Ectodermal cell (in vitro differentiated cells): ENCODE measurements at regions not wholly inside any gene's neighbourhood (a gene's known extent, or its start where the extent isn't known, plus 50 kb on each side); places are given as distances from the start of the nearest gene placed in this dataset.

ENCODE experiments used
- H3K27ac ChIP-seq: 2 replicates; pipeline ENCODE4 v1.7.0; 2013; ENCODE audit warnings: mild to moderate bottlenecking, low read depth, low read length; ENCODE audit not compliant: insufficient read depth, poor library complexity, severe bottlenecking
- H3K27me3 ChIP-seq: 2 replicates; pipeline ENCODE4 v1.7.0; 2013; ENCODE audit warnings: mild to moderate bottlenecking, low read length; ENCODE audit not compliant: insufficient read depth, control insufficient read depth, poor library complexity, severe bottlenecking
- H3K36me3 ChIP-seq: one replicate; pipeline ENCODE4 v1.7.0; 2013; ENCODE audit warnings: low read length; ENCODE audit not compliant: control insufficient read depth, insufficient read depth
- H3K4me1 ChIP-seq: one replicate; pipeline ENCODE4 v1.7.0; 2013; ENCODE audit warnings: low read length; ENCODE audit not compliant: control insufficient read depth, insufficient read depth
- H3K4me3 ChIP-seq: 2 replicates; pipeline ENCODE4 v1.7.0; 2013; ENCODE audit warnings: low read depth, low read length, control low read depth; ENCODE audit not compliant: insufficient read depth
- H3K9me3 ChIP-seq: 2 replicates; pipeline ENCODE4 v1.7.0; 2013; ENCODE audit warnings: mild to moderate bottlenecking, low read length, moderate library complexity; ENCODE audit not compliant: control insufficient read depth
- WGBS, 2 experiments: methylation state at CpG; one replicate each; pipeline ENCODE4 v1.1.7; 2013; ENCODE audit warnings: missing lambda C conversion rate in 2 of 2; 5-methylcytosine and 5-hydroxymethylcytosine counted together

GRCh38 chr13:105200181-105200580 lies 1335.3 kb downstream of the EFNB2 start:
- Histone ChIP-seq H3K27me3 (no peaks in the 10 kb centered on the region), H3K27ac (no peak overlapping the region), H3K36me3 (no peaks in the 10 kb centered on the region), H3K9me3 (no peaks in the 10 kb centered on the region), H3K4me1 (no peaks in the 10 kb centered on the region), H3K4me3 (no peak overlapping the region)
- WGBS, 2 experiments: 97 to 100% methylated on average over 1 to 3 of the region's 4 CpGs

DNA sequence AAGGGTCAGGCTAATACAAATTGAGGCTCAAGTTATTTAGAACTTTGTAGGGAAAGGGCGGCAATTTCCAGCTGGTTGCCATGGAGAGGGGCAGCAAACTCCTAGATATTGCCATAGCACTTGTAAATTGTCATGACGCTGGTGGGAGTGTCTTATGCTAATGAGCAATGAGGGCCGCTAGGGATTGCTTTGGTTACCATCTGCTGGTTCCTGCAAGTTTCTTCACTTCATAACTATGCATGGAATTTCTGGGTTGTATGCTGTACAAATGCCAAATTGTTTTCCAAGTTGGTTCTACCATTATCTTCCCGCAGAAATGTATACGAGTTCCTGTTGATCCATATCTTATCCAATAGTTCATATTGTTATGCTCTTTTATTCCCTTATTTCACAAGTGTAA lies 1339.4 kb downstream of the EFNB2 start:
- no peaks in the 10 kb centered on the region for H3K4me1 ChIP-seq
- H3K9me3 ChIP-seq: no peaks in the 10 kb centered on the region
- WGBS, 2 experiments: 80 to 85% methylated on average over 4 to 5 of the region's 5 CpGs
- no peaks in the 10 kb centered on the region for H3K36me3 ChIP-seq
- H3K27me3 ChIP-seq: no peaks in the 10 kb centered on the region
- H3K27ac ChIP-seq: no peak overlapping the region
- H3K4me3 ChIP-seq: no peak overlapping the region

DNA sequence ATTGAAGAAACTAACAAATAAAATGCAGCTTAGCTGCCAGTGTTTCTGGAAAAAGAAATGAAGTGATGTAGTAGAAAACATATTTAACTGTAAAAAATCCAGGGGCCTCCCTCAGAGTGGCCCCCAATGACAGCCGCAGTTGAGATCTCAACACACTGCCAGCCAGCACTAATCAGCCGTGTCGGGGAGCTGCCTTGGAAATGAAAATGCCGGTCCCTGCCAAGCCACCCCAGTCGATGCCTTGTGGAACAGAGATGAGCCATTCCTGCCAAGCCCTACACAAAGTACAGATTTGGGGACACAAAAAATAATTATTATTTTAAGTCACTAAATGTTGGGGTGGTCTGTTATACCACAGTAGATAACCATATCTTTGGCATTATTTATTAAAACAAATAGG lies 1342.4 kb downstream of the EFNB2 start:
- H3K4me1 ChIP-seq: no peaks in the 10 kb centered on the region
- WGBS, 2 experiments: 92 to 95% methylated on average over 5 of the region's 5 CpGs

GRCh38 chr13:105184201-105184600 lies 1351.3 kb downstream of the EFNB2 start:
- Histone ChIP-seq H3K4me1 (no peaks in the 10 kb centered on the region), H3K4me3 (no peak overlapping the region), H3K9me3 (no peaks in the 10 kb centered on the region), H3K27me3 (no peaks in the 10 kb centered on the region), H3K27ac (no peak overlapping the region), H3K36me3 (no peaks in the 10 kb centered on the region)
- WGBS, 2 experiments: 95 to 97% methylated on average over 2 to 3 of the region's 3 CpGs

More for the DNA sequence above, 1342.4 kb downstream of the EFNB2 start:
- no peak overlapping the region for H3K27ac ChIP-seq
- H3K36me3 ChIP-seq: no peaks in the 10 kb centered on the region
- no peaks in the 10 kb centered on the region for H3K27me3 ChIP-seq
- H3K4me3 ChIP-seq: no peak overlapping the region
- H3K9me3 ChIP-seq: no peaks in the 10 kb centered on the region

DNA sequence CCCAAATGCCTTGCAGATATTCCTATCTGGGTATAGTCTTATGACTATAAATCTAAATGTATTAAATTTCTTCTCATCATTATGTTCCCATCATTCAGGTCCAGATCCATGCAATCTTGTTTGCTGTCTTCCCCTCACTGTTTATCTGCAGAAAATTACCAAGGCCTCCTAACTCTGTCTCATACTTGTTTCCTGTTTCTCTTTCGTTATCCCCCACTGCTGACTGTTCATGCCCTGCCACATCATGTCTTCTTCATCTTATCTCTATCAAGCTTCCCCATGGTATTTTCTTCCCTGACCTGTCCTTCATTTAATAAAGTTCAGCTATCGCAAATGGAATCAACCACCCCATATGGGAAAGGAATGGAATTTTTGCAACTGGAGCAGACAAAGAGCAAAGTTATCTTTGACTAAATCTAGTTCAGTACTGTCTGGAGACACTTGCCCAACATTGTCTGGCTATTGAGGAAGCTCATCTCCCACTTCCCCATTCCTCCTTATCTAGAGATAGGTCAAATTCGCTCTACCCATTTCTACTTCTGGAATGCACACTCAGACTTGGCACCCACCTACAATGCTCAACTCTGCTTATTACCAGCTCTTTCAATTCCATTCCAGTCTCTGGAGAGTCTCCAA lies 1358.1 kb downstream of the EFNB2 start:
- H3K27ac ChIP-seq: no peak overlapping the region
- no peak overlapping the region for H3K4me3 ChIP-seq
- no peaks in the 10 kb centered on the region for H3K4me1 ChIP-seq
- H3K36me3 ChIP-seq: no peaks in the 10 kb centered on the region
- no peaks in the 10 kb centered on the region for H3K27me3 ChIP-seq
- 94 to 97% methylated on average over 3 of the region's 3 CpGs for WGBS, 2 experiments
- H3K9me3 ChIP-seq: no peaks in the 10 kb centered on the region

- Histone ChIP-seq H3K27ac (no peak overlapping the region), H3K27me3 (no peaks in the 10 kb centered on the region), H3K4me1 (no peaks in the 10 kb centered on the region), H3K9me3 (no peaks in the 10 kb centered on the region), H3K36me3 (no peaks in the 10 kb centered on the region), H3K4me3 (no peak overlapping the region)
Measured at GRCh38 chr13:105170438-105170837, 1365.0 kb downstream of the EFNB2 start.

- 83 to 89% methylated on average over 1 of the region's 1 CpG for WGBS, 2 experiments
- no peak overlapping the region for H3K4me3 ChIP-seq
- no peaks in the 10 kb centered on the region for H3K27me3 ChIP-seq
- H3K36me3 ChIP-seq: no peaks in the 10 kb centered on the region
- no peaks in the 10 kb centered on the region for H3K9me3 ChIP-seq
- H3K27ac ChIP-seq: no peak overlapping the region
- H3K4me1 ChIP-seq: no peaks in the 10 kb centered on the region
Measured at GRCh38 chr13:105168295-105168694, 1367.2 kb downstream of the EFNB2 start.

DNA sequence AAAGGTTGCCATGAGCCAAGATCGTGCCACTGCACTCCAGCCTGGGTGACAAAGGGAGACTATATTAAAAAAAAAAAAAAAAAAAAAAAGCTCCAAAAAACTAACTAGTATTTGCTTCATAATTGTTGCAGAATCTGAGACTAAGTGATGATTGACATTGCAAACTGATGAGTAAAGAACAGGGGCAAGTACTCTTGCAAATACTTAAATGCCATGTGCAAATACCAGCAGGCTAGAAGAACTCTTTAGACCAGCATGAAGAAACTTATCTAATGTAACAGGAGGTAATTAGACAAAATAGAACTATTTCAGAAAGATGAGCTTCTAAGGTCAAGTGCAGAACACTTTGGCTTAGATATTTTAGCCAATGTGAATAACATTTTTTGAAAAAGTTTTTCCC lies 1368.1 kb downstream of the EFNB2 start:
- H3K27ac ChIP-seq: no peak overlapping the region
- no peaks in the 10 kb centered on the region for H3K36me3 ChIP-seq
- no peak overlapping the region for H3K4me3 ChIP-seq
- no peaks in the 10 kb centered on the region for H3K4me1 ChIP-seq
- H3K27me3 ChIP-seq: no peaks in the 10 kb centered on the region
- 100% methylated on average over 1 of the region's 1 CpG for WGBS, 2 experiments
- no peaks in the 10 kb centered on the region for H3K9me3 ChIP-seq

GRCh38 chr13:105165449-105166125 lies 1369.9 kb downstream of the EFNB2 start:
- Histone ChIP-seq H3K27ac (no peak overlapping the region), H3K36me3 (no peaks in the 10 kb centered on the region), H3K27me3 (no peaks in the 10 kb centered on the region), H3K4me1 (no peaks in the 10 kb centered on the region), H3K4me3 (no peak overlapping the region), H3K9me3 (no peaks in the 10 kb centered on the region)
- 79 to 100% methylated on average over 1 to 2 of the region's 2 CpGs for WGBS, 2 experiments

- Histone ChIP-seq H3K27me3 (no peaks in the 10 kb centered on the region), H3K27ac (no peak overlapping the region), H3K36me3 (no peaks in the 10 kb centered on the region), H3K4me1 (no peaks in the 10 kb centered on the region), H3K9me3 (no peaks in the 10 kb centered on the region), H3K4me3 (no peak overlapping the region)
- WGBS, 2 experiments: 93 to 94% methylated on average over 1 of the region's 1 CpG
Measured at GRCh38 chr13:105159841-105160240, 1375.6 kb downstream of the EFNB2 start.
